Colonic mucosa (tissue), 4 donors: ENCODE measurements at regions not wholly inside any gene's neighbourhood (a gene's known extent, or its start where the extent isn't known, plus 50 kb on each side); places are given as distances from the start of the nearest gene placed in this dataset.

ENCODE experiments used
- DNase-seq: peaks from one replicate; pipeline ENCODE4 v3.0.0-alpha.2; 2020
- H3K27ac ChIP-seq: fragments of 200-600 bp; one replicate; pipeline ENCODE4 v1.8.0; 2021
- H3K27me3 ChIP-seq: fragments of 200-600 bp; one replicate; pipeline ENCODE4 v1.8.0; 2021
- H3K36me3 ChIP-seq: fragments of 200-600 bp; one replicate; pipeline ENCODE4 v1.8.0; 2021
- H3K4me1 ChIP-seq: fragments of 200-600 bp; one replicate; pipeline ENCODE4 v1.8.0; 2021; ENCODE audit warnings: mild to moderate bottlenecking
- H3K4me3 ChIP-seq: fragments of 200-600 bp; one replicate; pipeline ENCODE4 v1.8.0; 2021
- H3K9ac ChIP-seq, 2 donors: one replicate each; pipeline ENCODE4 v1.7.0; 2013; ENCODE audit warnings: control low read depth in 2 of 2, low read depth in 2 of 2, low read length in 2 of 2
- H3K9me3 ChIP-seq: fragments of 200-600 bp; one replicate; pipeline ENCODE4 v1.8.0; 2021
- intact Hi-C: fragments of 100-400 bp; cut with DNase I; formaldehyde crosslinking; loops from one replicate; pipeline ENCODE4 v1.14.1; 2022
- TF ChIP-seq, protein P1 (sequence below): fragments of 200-600 bp; IDR thresholded peaks from one replicate; pipeline ENCODE4 v1.8.0; 2022; ENCODE audit warnings: antibody characterized with exemption, mild to moderate bottlenecking
- donor health status: healthy.
- donor health status: DM: no; HTN: no; CAD: no.
- donor health status: DM: no; HTN: no; CAD: no.

- H3K27me3 ChIP-seq = no peaks in the 10 kb centered on the region
- DNase-seq = no peak
- TF ChIP-seq, protein P1, sequence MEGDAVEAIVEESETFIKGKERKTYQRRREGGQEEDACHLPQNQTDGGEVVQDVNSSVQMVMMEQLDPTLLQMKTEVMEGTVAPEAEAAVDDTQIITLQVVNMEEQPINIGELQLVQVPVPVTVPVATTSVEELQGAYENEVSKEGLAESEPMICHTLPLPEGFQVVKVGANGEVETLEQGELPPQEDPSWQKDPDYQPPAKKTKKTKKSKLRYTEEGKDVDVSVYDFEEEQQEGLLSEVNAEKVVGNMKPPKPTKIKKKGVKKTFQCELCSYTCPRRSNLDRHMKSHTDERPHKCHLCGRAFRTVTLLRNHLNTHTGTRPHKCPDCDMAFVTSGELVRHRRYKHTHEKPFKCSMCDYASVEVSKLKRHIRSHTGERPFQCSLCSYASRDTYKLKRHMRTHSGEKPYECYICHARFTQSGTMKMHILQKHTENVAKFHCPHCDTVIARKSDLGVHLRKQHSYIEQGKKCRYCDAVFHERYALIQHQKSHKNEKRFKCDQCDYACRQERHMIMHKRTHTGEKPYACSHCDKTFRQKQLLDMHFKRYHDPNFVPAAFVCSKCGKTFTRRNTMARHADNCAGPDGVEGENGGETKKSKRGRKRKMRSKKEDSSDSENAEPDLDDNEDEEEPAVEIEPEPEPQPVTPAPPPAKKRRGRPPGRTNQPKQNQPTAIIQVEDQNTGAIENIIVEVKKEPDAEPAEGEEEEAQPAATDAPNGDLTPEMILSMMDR = no peak
- no peak overlapping the region for H3K9ac ChIP-seq
- H3K27ac ChIP-seq = no peak overlapping the region
- H3K4me1 ChIP-seq = no peaks in the 10 kb centered on the region
- no peak overlapping the region for H3K4me3 ChIP-seq
- intact Hi-C loops = loop anchor here (5.0 to 10.0 kb wide), 2 partner anchors 77 to 149 kb away; no protein-coding TSS in a partner anchor
- H3K9me3 ChIP-seq = no peaks in the 10 kb centered on the region
- no peaks in the 10 kb centered on the region for H3K36me3 ChIP-seq
These were observed 262.4 kb upstream of the PSMD7 start for GRCh38 chr16:74034200-74034599.

- intact Hi-C loops = loop anchor here (5.0 to 10.0 kb wide), 2 partner anchors 76 to 149 kb away; no protein-coding TSS in a partner anchor
- no peaks in the 10 kb centered on the region for H3K27me3 ChIP-seq
These were observed 263.1 kb upstream of the PSMD7 start for GRCh38 chr16:74033441-74033995.

DNA sequence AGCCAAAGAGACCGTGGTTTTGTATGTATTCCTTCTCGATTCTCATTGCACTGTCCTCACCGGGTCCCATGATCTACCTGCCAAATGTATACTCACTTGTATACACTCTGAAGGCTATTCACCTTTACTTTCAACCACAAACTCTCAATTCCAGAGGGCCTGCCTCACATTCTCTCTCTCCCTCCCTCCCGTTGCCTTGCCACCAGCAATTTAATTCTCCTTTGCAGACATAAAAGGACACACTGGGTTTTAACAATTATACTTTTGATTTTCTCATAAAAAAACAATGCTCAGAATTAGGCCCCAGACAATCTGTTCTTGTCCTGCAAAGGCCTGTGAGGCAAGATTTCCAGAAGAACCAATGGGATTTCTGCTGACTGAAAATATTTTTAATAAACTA, 265.1 kb upstream of the PSMD7 start:
- DNase-seq = no peak
- Histone ChIP-seq H3K9me3 (no peaks in the 10 kb centered on the region), H3K27me3 (no peaks in the 10 kb centered on the region), H3K27ac (no peak overlapping the region), H3K36me3 (no peaks in the 10 kb centered on the region), H3K9ac (no peak overlapping the region), H3K4me1 (no peaks in the 10 kb centered on the region), H3K4me3 (no peak overlapping the region)
- intact Hi-C loops = loop anchor here (5.0 to 10.0 kb wide), 2 partner anchors 74 to 147 kb away; no protein-coding TSS in a partner anchor
- TF ChIP-seq, protein P1 = no peak

More at GRCh38 chr16:74033441-74033995, 263.1 kb upstream of the PSMD7 start:
- Histone ChIP-seq H3K27ac (no peak overlapping the region), H3K4me1 (no peaks in the 10 kb centered on the region), H3K4me3 (no peak overlapping the region), H3K36me3 (no peaks in the 10 kb centered on the region), H3K9me3 (no peaks in the 10 kb centered on the region), H3K9ac (no peak overlapping the region)
- no peak for DNase-seq
- TF ChIP-seq, protein P1 = no peak

- no peak overlapping the region for H3K4me3 ChIP-seq
- no peaks in the 10 kb centered on the region for H3K36me3 ChIP-seq
- H3K9ac ChIP-seq = no peak overlapping the region
- peak overlapping the region; percentile 41 for H3K27ac ChIP-seq
- no peaks in the 10 kb centered on the region for H3K27me3 ChIP-seq
- no peaks in the 10 kb centered on the region for H3K9me3 ChIP-seq
- no peaks in the 10 kb centered on the region for H3K4me1 ChIP-seq
- TF ChIP-seq, protein P1 = no peak
- intact Hi-C loops = loop anchor here (5.0 to 10.0 kb wide), 2 partner anchors 73 to 145 kb away; no protein-coding TSS in a partner anchor
- peak; percentile 81 for DNase-seq
These were observed 266.5 kb upstream of the PSMD7 start for GRCh38 chr16:74030000-74030706.

DNA sequence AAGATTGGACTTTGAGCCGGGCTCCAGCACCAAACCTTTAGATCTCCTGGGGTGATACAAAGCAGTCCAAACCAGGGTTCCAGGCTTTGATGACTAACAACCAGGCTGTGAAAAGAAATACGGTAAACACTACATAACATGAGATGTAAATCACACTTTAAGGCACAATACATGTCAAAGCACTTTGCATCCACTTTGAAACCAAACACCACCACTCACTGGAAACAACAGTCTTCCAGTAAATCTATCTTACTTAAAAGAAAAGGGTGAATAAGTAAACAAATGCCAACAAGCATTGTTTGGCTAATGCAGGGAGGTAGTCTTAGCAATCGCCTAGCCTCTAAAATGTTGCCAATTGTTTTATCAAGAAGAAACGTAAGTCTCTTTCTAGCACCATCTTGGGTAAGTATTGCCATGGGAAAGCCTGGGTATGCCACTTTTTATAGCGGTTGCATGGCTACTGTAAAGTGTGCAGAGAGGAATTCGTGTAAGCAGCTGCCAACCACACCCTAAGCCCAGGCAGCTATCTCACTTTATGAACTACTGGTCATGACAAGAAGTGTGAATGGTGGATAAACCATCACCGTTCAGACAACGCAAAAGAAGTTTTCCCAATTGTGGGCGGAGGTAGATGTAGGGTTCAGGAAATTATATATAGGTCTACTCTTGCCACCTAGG, 267.4 kb upstream of the PSMD7 start:
- H3K27ac ChIP-seq = peak overlapping the region; percentile 41
- no peaks in the 10 kb centered on the region for H3K36me3 ChIP-seq
- intact Hi-C loops = no loop called here
- peak; percentile 54 for DNase-seq
- no peak overlapping the region for H3K4me3 ChIP-seq
- H3K4me1 ChIP-seq = no peaks in the 10 kb centered on the region
- no peaks in the 10 kb centered on the region for H3K9me3 ChIP-seq
- no peak overlapping the region for H3K9ac ChIP-seq
- TF ChIP-seq, protein P1 = no peak
- no peaks in the 10 kb centered on the region for H3K27me3 ChIP-seq
